ENCODE measurements at regions not wholly inside any gene's neighbourhood (a gene's known extent, or its start where the extent isn't known, plus 50 kb on each side); places are given as distances from the start of the nearest gene placed in this dataset.

- TF ChIP-seq ZNF436 (CRISPR knock-in tag; IDR thresholded peaks at IDR 0.05) (no peak), KDM2B (CRISPR knock-in tag; IDR thresholded peaks at IDR 0.05) (no peak), ILK (tag; IDR thresholded peaks at IDR 0.05; ENCODE audit: borderline replicate concordance, low read depth) (no peak), E4F1 (CRISPR knock-in tag; IDR thresholded peaks at IDR 0.05; ENCODE audit: borderline replicate concordance) (no peak)
Observed at GRCh38 chr16:61179561-61179960, 856.7 kb downstream of the CDH8 start (continued).

- in situ Hi-C loops (cut with MboI): no loop called here
- no peak for TF ChIP-seq MYNN (IDR thresholded peaks at IDR 0.05)
- TF ChIP-seq MYNN (CRISPR knock-in tag; IDR thresholded peaks at IDR 0.05): no peak
- no peak for TF ChIP-seq ZBTB11 (CRISPR knock-in tag; IDR thresholded peaks at IDR 0.05)
- TF ChIP-seq SMAD4 (CRISPR knock-in tag; conservative IDR thresholded peaks at IDR 0.05): no peak
- no peak for TF ChIP-seq DIDO1 (tag; IDR thresholded peaks at IDR 0.05; ENCODE audit: low read depth)
- no peak for TF ChIP-seq CHAMP1 (IDR thresholded peaks at IDR 0.05)
- no peak for TF ChIP-seq ZNF398 (CRISPR knock-in tag; IDR thresholded peaks at IDR 0.05)
Observed at GRCh38 chr16:61165797-61166196, 870.4 kb downstream of the CDH8 start.

More at GRCh38 chr16:61165797-61166196, 870.4 kb downstream of the CDH8 start:
- no peaks in the 10 kb centered on the region for H4K20me1 ChIP-seq (replicated peaks; ENCODE audit: control insufficient read depth, insufficient read depth, low read length)
- no peak overlapping the region for H3K4me2 ChIP-seq (ENCODE audit: insufficient read depth, low read length)
- H3K27ac ChIP-seq (ENCODE audit: extremely low read depth, low read depth, low read length): no peak overlapping the region
- FAIRE-seq (no peak), ATAC-seq (no peak), DNase-seq (ENCODE audit: extremely low read depth in 1 of 4, low spot score in 3 of 4) (no peak)
- H3K27me3 ChIP-seq (ENCODE audit: control insufficient read depth in 2 of 2, insufficient read depth in 2 of 2, low read length in 2 of 2): no peaks in the 10 kb centered on the region
- no peak overlapping the region for H3K9ac ChIP-seq (ENCODE audit: insufficient read depth in 1 of 2, low read depth in 2 of 2, low read length in 2 of 2)
- ChIA-PET POLR2A (no interaction called here), CTCF (ENCODE audit: low intra/inter-chr PET ratio) (no interaction called here)
- WGBS (ENCODE audit: insufficient coverage, low coverage, missing lambda C conversion rate): 0% methylated on average over 3 of the region's 3 CpGs
- intact Hi-C loops (cut with micrococcal nuclease): no loop called here
- H3K9me3 ChIP-seq (replicated peaks; ENCODE audit: control insufficient read depth, insufficient read depth, low read depth, low read length): no peaks in the 10 kb centered on the region
- no peaks in the 10 kb centered on the region for H3K79me2 ChIP-seq (ENCODE audit: control insufficient read depth, insufficient read depth, low read length)
- H3K4me1 ChIP-seq (replicated peaks in 1 of 2; ENCODE audit: control insufficient read depth in 2 of 2, insufficient read depth in 2 of 2, low read length in 2 of 2): no peaks in the 10 kb centered on the region
- H2AFZ ChIP-seq (ENCODE audit: low read depth, low read length): no peak overlapping the region
- H3K4me3 ChIP-seq: no peak overlapping the region
- H3K36me3 ChIP-seq (ENCODE audit: control insufficient read depth, insufficient read depth, low read length): no peaks in the 10 kb centered on the region
- BruUV-seq (replicated peaks): no TSS peak
- no peaks in the 10 kb centered on the region for H3K9me1 ChIP-seq (ENCODE audit: control insufficient read depth, insufficient read depth, low read length)
